ACC112 (cell line): ENCODE measurements at regions not wholly inside any gene's neighbourhood (a gene's known extent, or its start where the extent isn't known, plus 50 kb on each side); places are given as distances from the start of the nearest gene placed in this dataset.

Experiments used
- H2AFZ ChIP-seq: fragments of 200-600 bp; sonication (generic); one replicate; pipeline ENCODE4 v1.6.0; 2017; ENCODE audit warnings: antibody characterized with exemption, low read length; ENCODE audit not compliant: unreplicated experiment
- H3K27ac ChIP-seq: fragments of 200-600 bp; sonication (generic); 2 replicates; pipeline ENCODE4 v1.5.1; 2014; ENCODE audit warnings: low read depth, mild to moderate bottlenecking, antibody characterized with exemption, low read length, moderate library complexity
- H3K27me3 ChIP-seq: fragments of 200-600 bp; sonication (generic); 2 replicates; pipeline ENCODE4 v1.6.1; 2014; ENCODE audit warnings: mild to moderate bottlenecking, antibody characterized with exemption, low read length, moderate library complexity, mixed read lengths; ENCODE audit not compliant: insufficient read depth
- H3K36me3 ChIP-seq: fragments of 200-600 bp; sonication (generic); 2 replicates; pipeline ENCODE4 v1.6.1; 2016; ENCODE audit warnings: mild to moderate bottlenecking, antibody characterized with exemption, low read length, moderate library complexity, mixed read lengths; ENCODE audit not compliant: insufficient read depth
- H3K4me1 ChIP-seq: fragments of 200-600 bp; sonication (generic); one replicate; pipeline ENCODE4 v1.6.1; 2016; ENCODE audit warnings: low read length, mixed read lengths; ENCODE audit not compliant: insufficient read depth, unreplicated experiment, control insufficient read depth
- H3K4me3 ChIP-seq: fragments of 200-600 bp; sonication (generic); 2 replicates; pipeline ENCODE4 v1.5.1; 2014; ENCODE audit warnings: mild to moderate bottlenecking, low read depth, low read length
- H3K79me2 ChIP-seq: fragments of 200-600 bp; sonication (generic); one replicate; pipeline ENCODE4 v1.6.0; 2016; ENCODE audit warnings: low read length; ENCODE audit not compliant: control insufficient read depth, unreplicated experiment, insufficient read depth

DNA sequence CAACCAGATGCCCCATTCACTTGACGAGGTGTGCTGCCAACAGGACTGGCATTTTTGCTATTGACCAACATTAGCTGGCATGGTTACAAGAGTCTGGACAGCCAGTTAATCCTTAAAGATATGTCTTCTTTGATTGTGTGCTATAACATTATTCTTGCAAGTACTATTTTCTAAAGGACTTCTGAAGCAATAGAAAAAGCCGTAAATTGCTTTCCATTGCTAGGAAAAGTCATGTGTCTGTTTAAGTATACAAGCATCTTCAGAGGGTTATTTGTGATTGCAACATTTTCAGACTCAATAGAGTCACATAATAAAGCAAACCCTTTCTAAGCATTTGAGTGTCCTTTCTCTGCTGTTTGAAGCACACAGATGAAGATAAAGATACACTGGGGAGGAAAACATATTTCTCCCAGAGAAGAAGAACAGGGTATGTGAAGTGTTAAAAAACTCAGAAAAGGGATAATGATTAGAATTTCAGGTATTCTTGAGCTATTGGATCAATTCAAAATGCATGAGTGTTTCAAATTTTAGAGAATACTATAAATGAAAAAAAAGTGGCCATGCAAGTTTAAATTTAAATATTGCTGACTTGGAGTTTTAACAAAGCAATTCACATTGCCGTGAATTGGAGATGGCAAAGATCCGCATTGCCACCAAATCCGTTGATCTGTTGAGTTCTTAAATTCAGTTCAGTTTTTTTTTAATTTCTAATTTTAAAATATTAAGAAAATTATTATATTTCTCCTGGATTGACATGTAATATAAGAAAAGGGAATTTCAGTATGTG, 191.7 kb upstream of the MAP3K7 start:
- no peaks in the 10 kb centered on the region for H3K36me3 ChIP-seq
- no peaks in the 10 kb centered on the region for H3K4me1 ChIP-seq
- no peak overlapping the region for H2AFZ ChIP-seq
- H3K27me3 ChIP-seq, result no peaks in the 10 kb centered on the region
- no peak overlapping the region for H3K4me3 ChIP-seq
- no peak overlapping the region for H3K27ac ChIP-seq
- H3K79me2 ChIP-seq, result no peaks in the 10 kb centered on the region

DNA sequence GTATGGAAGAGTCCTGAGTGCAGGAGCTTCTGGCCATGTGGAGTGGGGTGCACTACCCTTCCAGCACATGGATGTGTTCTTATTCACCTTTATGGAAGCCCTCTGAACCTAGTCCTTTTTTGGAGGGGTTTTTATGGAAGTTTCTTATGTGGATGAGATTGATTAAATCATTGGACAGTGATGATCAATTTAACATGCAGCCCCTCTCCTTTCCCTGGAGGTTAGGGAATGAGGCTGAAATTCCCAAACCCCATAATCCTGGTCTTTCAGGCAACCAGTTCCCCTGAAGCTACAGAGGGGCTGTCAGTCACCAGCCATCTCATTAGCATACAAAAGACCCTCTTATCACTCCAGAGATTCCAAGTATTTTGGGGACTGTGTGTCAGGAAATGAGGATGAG, 183.9 kb upstream of the MAP3K7 start:
- Histone ChIP-seq H3K4me1 (no peaks in the 10 kb centered on the region), H2AFZ (no peak overlapping the region), H3K4me3 (no peak overlapping the region)

DNA sequence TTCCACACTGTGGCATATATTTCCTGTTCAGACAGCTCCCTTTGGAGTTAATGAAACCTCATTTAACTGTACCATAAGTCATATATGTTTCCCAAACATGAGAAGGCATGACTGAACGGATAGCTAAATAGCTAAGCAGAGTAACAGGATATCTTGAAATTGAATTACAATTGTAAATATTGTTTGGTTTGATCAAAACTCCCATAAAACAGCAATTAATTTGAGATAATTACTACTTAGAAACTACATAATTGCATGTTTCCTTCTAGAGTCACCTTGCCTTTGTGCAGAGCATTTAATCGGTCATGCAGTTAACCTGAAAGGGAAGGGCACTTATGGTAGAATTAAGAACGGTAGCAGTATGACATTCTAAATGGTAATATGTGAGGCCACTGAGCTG, 179.0 kb upstream of the MAP3K7 start:
- H3K79me2 ChIP-seq, result no peaks in the 10 kb centered on the region
- H2AFZ ChIP-seq, result no peak overlapping the region
- no peak overlapping the region for H3K4me3 ChIP-seq
- no peaks in the 10 kb centered on the region for H3K36me3 ChIP-seq
- H3K27ac ChIP-seq, result no peak overlapping the region
- no peaks in the 10 kb centered on the region for H3K4me1 ChIP-seq
- no peaks in the 10 kb centered on the region for H3K27me3 ChIP-seq

More for the DNA sequence above, 183.9 kb upstream of the MAP3K7 start:
- Histone ChIP-seq H3K36me3 (no peaks in the 10 kb centered on the region), H3K27ac (no peak overlapping the region), H3K27me3 (no peaks in the 10 kb centered on the region), H3K79me2 (no peaks in the 10 kb centered on the region)

DNA sequence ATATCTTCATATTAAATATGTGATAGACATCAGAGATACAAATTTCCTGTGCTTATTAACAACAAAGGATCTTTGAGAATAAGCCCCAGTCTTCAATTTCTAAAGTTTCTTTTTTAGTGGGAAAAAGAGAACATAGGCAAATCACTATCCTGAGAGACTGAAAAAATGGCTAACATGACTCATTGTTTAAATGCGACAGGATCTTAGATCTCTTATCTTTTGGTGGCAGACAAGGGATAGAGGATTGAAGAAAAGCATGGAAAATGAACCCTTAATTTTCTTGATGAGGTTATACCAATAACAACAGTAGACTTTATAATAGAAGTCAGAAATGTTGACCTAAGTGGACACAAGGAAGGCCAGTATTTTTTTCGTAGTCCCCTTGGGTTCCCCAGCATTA, 178.6 kb upstream of the MAP3K7 start:
- no peak overlapping the region for H3K4me3 ChIP-seq
- H2AFZ ChIP-seq, result no peak overlapping the region
- H3K4me1 ChIP-seq, result no peaks in the 10 kb centered on the region
- H3K27me3 ChIP-seq, result no peaks in the 10 kb centered on the region
- no peaks in the 10 kb centered on the region for H3K79me2 ChIP-seq
- H3K27ac ChIP-seq, result no peak overlapping the region
- no peaks in the 10 kb centered on the region for H3K36me3 ChIP-seq

DNA sequence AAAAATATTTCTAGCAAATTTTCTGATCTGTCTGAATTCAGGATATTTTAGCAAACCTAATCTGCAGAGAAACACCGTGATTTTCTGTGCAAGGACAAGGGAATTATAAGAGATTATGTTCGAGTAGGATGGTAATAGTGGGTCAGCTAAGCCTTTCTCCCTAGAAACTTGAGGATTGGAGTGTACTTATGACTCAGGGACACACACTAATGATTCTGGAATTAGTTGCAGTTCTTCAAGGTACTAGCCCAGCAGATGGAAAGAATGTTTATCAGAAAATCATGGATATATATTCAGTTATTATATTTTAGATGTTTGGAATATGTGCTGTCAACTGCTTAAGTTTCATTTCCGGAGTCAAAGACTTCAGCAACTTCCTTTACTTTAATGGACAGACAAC, 177.1 kb upstream of the MAP3K7 start:
- Histone ChIP-seq H3K4me3 (no peak overlapping the region), H2AFZ (no peak overlapping the region), H3K36me3 (no peaks in the 10 kb centered on the region), H3K4me1 (no peaks in the 10 kb centered on the region), H3K27ac (no peak overlapping the region), H3K79me2 (no peaks in the 10 kb centered on the region), H3K27me3 (no peaks in the 10 kb centered on the region)

DNA sequence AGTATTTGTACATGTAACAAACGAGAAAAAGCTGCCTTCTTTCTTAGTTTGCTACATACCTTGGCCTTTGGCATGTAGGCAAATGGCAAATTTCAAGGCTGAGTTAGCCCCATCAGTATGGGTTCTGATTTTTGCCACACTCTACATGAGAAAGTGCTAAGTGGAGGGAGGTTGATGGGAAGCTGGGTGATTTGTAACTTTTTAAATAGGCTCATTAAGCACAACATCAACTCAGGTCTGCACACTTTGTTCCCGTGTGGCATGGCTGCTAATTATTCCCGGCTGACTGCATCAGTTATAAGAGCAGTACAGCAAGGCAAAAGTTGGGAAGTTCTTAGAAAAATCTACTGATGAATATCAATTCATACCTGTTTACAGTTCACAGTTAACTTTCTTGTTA, 172.8 kb upstream of the MAP3K7 start:
- Histone ChIP-seq H3K36me3 (no peaks in the 10 kb centered on the region), H3K4me1 (no peaks in the 10 kb centered on the region), H2AFZ (no peak overlapping the region), H3K27ac (no peak overlapping the region), H3K27me3 (no peaks in the 10 kb centered on the region), H3K4me3 (no peak overlapping the region), H3K79me2 (no peaks in the 10 kb centered on the region)

DNA sequence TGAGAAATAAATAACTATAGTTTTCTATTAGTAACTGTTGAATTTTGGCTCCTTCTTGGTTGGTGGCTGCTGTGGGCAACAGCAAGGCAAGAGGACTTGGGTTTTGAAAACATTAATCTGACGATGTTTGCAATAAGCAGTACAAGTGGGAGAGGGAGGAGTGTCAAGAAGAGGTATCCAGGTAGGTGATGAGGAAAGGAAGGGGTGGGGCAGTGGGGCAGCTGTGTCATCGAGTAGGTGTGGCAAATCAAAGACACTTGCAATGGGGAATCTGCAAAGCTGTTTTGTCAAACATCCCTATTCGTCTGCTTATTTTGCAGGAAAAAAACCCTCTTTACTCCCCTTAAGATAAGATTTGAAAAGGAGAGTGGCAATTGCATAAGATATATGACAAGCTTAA, 171.9 kb upstream of the MAP3K7 start:
- Histone ChIP-seq H3K36me3 (no peaks in the 10 kb centered on the region), H2AFZ (no peak overlapping the region), H3K4me3 (no peak overlapping the region), H3K27ac (no peak overlapping the region), H3K4me1 (no peaks in the 10 kb centered on the region), H3K27me3 (no peaks in the 10 kb centered on the region), H3K79me2 (no peaks in the 10 kb centered on the region)

DNA sequence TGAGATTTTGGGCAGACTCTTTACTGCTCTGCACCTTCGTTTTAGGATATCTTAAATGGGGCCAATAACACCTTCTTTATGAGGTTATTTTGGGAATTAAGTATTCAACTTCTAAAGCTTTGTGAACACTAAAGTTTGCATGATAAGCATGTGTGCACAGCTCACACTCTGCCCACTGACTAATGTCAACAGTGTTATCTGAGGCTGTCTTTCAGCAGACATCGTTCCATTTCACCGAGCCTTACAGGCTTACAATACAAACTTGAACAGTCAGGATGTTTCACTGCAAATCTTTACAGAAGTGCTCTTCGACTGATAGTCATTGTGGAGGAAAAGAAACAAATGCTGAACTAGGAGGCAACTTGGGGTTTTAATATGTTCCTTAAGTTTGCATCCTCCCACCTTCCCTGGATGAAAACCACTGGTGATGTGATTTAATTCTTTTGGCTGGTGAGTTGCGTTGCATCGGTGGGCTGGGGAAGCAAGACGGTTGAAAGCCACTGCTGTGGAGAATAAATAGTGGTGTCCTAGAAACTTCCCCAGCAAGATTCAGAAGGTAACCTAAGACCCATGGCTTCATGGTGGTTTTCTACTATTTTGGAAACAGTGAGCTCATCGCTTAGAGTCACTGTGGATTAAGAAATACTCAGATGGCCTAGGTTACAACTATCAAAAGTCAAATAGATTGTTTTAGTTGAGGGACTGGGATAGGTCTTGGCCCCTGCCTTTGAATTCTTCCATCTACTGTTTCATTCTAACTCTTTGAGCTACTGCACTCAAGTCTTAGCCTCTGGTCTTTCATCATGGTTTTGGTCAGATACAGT, 167.2 kb upstream of the MAP3K7 start:
- H3K4me3 ChIP-seq, result no peak overlapping the region
- H3K36me3 ChIP-seq, result no peaks in the 10 kb centered on the region
- H3K79me2 ChIP-seq, result no peaks in the 10 kb centered on the region
- no peaks in the 10 kb centered on the region for H3K4me1 ChIP-seq
- no peak overlapping the region for H2AFZ ChIP-seq
- H3K27ac ChIP-seq, result no peak overlapping the region
- H3K27me3 ChIP-seq, result no peaks in the 10 kb centered on the region

DNA sequence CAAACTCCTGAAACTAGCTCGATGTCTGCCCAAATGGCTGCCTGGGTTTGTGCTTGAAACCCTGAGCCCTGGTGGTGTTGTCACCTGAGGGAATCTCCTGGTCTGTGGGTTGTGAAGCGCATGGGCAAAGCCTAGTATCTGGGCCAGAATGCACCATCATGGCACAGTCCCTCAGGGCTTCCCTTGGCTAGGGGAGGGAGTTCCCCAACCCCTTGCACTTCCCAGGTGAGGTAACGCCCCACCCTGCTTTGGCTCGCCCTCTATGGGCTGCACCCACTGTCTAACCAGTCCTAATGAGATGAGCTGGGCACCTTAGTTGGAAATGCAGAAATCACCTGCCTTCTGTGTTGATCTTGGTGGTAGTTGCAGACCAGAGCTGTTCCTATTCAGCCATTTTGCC, 152.9 kb upstream of the MAP3K7 start:
- no peaks in the 10 kb centered on the region for H3K79me2 ChIP-seq
- no peaks in the 10 kb centered on the region for H3K36me3 ChIP-seq
- no peak overlapping the region for H3K4me3 ChIP-seq
- H3K4me1 ChIP-seq, result no peaks in the 10 kb centered on the region
- H2AFZ ChIP-seq, result no peak overlapping the region
- H3K27me3 ChIP-seq, result no peaks in the 10 kb centered on the region
- H3K27ac ChIP-seq, result no peak overlapping the region

DNA sequence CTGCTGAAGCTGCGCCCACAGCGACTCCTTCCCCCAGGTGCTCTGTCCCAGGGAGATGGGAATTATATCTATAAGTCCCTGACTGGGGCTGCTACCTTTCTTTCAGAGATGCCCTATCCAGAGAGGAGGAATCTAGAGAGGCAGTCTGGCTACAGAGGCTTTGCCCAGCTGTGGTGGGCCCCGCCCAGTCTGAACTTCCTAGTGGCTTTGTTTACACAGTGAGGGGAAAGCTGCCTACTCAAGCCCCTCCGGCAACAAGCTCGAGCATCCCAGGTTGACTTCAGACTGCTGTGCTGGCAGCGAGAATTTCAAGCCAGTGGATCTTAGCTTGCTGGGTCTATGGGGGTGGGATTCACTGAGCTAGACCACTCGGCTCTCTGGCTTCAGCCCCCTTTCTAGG, 152.5 kb upstream of the MAP3K7 start:
- H3K4me1 ChIP-seq, result no peaks in the 10 kb centered on the region
- no peak overlapping the region for H2AFZ ChIP-seq
- H3K27me3 ChIP-seq, result no peaks in the 10 kb centered on the region
- H3K36me3 ChIP-seq, result no peaks in the 10 kb centered on the region
- H3K4me3 ChIP-seq, result no peak overlapping the region
- H3K79me2 ChIP-seq, result no peaks in the 10 kb centered on the region
- no peak overlapping the region for H3K27ac ChIP-seq

DNA sequence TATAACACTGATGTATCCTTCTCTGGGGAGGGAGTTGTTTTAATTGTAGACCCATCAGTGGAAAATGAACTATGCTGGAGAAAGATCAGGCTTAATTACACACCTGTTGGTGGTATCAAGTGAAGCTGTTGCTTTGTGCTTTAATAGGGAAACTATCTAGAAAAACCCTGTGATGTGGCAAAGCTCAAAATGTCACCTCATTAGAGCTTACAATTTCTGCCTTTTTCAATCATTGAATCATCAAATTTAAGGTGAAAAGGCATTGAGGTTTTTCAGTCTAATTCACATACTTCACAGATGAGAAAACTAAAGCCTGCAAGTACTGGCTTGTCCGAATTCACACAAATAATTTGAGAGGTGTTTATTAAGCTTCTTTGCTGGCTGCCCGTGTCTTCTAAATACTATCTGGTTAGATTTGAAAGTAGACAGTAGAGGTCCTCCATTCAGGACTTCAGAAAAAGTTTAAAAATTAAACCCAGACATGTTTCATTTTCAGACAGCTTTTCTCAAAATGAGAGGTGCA, 143.3 kb upstream of the MAP3K7 start:
- H2AFZ ChIP-seq, result no peak overlapping the region
- no peak overlapping the region for H3K4me3 ChIP-seq

More for the DNA sequence above, 143.3 kb upstream of the MAP3K7 start:
- H3K36me3 ChIP-seq, result no peaks in the 10 kb centered on the region
- no peak overlapping the region for H3K27ac ChIP-seq
- no peaks in the 10 kb centered on the region for H3K4me1 ChIP-seq
- H3K27me3 ChIP-seq, result no peaks in the 10 kb centered on the region
- H3K79me2 ChIP-seq, result no peaks in the 10 kb centered on the region
